Astrocyte (in vitro differentiated cells and primary cell): ENCODE measurements at regions not wholly inside any gene's neighbourhood (a gene's known extent, or its start where the extent isn't known, plus 50 kb on each side); places are given as distances from the start of the nearest gene placed in this dataset.

Source experiments
- EZH2 ChIP-seq: IDR thresholded peaks from 2 replicates; pipeline ENCODE4 v1.6.1; 2012; ENCODE audit warnings: mild to moderate bottlenecking, low read length, inconsistent platforms; ENCODE audit not compliant: insufficient read depth
- TF ChIP-seq, protein P1 (sequence below): IDR thresholded peaks from 2 replicates; pipeline ENCODE4 v1.5.1; 2011; ENCODE audit warnings: low read depth, mild to moderate bottlenecking, inconsistent platforms, low read length, moderate library complexity; ENCODE audit not compliant: insufficient read depth

DNA sequence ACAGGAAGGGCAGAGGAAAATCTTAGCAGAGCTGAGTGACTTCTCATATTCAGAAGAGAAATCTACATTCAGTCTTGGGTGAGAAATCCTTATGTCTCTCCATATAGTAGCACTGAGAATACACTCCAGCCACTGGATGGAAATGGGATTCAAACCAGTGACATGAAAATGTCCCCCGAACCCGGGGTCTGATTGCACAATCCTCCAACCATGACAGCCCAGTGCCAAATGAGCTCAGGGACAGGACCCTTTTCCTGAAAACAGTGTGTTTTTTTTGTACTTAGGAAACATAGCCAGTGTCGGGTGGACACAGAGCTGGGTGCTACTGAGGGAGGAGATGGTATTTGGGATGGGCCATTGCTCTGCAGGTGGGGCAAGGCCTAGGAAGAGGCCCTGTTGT, 185.6 kb downstream of the CXCL12 start:
- TF ChIP-seq, protein P1, sequence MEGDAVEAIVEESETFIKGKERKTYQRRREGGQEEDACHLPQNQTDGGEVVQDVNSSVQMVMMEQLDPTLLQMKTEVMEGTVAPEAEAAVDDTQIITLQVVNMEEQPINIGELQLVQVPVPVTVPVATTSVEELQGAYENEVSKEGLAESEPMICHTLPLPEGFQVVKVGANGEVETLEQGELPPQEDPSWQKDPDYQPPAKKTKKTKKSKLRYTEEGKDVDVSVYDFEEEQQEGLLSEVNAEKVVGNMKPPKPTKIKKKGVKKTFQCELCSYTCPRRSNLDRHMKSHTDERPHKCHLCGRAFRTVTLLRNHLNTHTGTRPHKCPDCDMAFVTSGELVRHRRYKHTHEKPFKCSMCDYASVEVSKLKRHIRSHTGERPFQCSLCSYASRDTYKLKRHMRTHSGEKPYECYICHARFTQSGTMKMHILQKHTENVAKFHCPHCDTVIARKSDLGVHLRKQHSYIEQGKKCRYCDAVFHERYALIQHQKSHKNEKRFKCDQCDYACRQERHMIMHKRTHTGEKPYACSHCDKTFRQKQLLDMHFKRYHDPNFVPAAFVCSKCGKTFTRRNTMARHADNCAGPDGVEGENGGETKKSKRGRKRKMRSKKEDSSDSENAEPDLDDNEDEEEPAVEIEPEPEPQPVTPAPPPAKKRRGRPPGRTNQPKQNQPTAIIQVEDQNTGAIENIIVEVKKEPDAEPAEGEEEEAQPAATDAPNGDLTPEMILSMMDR: no peak
- no peak for TF ChIP-seq EZH2
